Testis (tissue), 2 donors: ENCODE measurements at regions not wholly inside any gene's neighbourhood (a gene's known extent, or its start where the extent isn't known, plus 50 kb on each side); places are given as distances from the start of the nearest gene placed in this dataset.

Experiments used
- POLR2A ChIP-seq: fragments of 450-650 bp; IDR thresholded peaks from one replicate; pipeline ENCODE4 v1.6.1; 2017; ENCODE audit warnings: antibody characterized with exemption, mild to moderate bottlenecking, moderate library complexity
- TF ChIP-seq, protein P1 (sequence below), 3 experiments: fragments of 450-650 bp in 2 of 3; fragments of 200-600 bp in 1 of 3; sonication (generic) in 1 of 3; IDR thresholded peaks; one replicate each; pipeline ENCODE4 v1.5.1; 2016 to 2019; ENCODE audit warnings: antibody characterized with exemption in 3 of 3, mild to moderate bottlenecking in 2 of 3, moderate library complexity in 1 of 3

GRCh38 chr1:60751306-60751705 is 331.1 kb upstream of the NFIA start:
- TF ChIP-seq, protein P1, sequence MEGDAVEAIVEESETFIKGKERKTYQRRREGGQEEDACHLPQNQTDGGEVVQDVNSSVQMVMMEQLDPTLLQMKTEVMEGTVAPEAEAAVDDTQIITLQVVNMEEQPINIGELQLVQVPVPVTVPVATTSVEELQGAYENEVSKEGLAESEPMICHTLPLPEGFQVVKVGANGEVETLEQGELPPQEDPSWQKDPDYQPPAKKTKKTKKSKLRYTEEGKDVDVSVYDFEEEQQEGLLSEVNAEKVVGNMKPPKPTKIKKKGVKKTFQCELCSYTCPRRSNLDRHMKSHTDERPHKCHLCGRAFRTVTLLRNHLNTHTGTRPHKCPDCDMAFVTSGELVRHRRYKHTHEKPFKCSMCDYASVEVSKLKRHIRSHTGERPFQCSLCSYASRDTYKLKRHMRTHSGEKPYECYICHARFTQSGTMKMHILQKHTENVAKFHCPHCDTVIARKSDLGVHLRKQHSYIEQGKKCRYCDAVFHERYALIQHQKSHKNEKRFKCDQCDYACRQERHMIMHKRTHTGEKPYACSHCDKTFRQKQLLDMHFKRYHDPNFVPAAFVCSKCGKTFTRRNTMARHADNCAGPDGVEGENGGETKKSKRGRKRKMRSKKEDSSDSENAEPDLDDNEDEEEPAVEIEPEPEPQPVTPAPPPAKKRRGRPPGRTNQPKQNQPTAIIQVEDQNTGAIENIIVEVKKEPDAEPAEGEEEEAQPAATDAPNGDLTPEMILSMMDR (IDR thresholded peaks at IDR 0.05) = no peak
- TF ChIP-seq POLR2A = no peak
